Gastroesophageal sphincter (tissue), 3 donors: ENCODE measurements at regions not wholly inside any gene's neighbourhood (a gene's known extent, or its start where the extent isn't known, plus 50 kb on each side); places are given as distances from the start of the nearest gene placed in this dataset.

Experiments used
- EP300 ChIP-seq: sonication (generic); formaldehyde crosslinking; IDR thresholded peaks from one replicate; pipeline ENCODE4 v1.6.1; 2017; ENCODE audit warnings: antibody characterized with exemption, mild to moderate bottlenecking
- POLR2A ChIP-seq, 2 donors: fragments of 450-650 bp; IDR thresholded peaks; one replicate each; pipeline ENCODE4 v1.6.1; 2017; ENCODE audit warnings: antibody characterized with exemption in 2 of 2, mild to moderate bottlenecking in 2 of 2, moderate library complexity in 1 of 2
- POLR2AphosphoS5 ChIP-seq: sonication (generic); formaldehyde crosslinking; IDR thresholded peaks from one replicate; pipeline ENCODE4 v1.6.1; 2017; ENCODE audit warnings: antibody characterized with exemption
- TF ChIP-seq, protein P1 (sequence below), 4 experiments: fragments of 200-600 bp in 2 of 4; fragments of 450-650 bp in 2 of 4; sonication (generic) in 1 of 4; IDR thresholded peaks; one replicate each; pipeline ENCODE4 v1.5.1; 2017 to 2019; ENCODE audit warnings: antibody characterized with exemption in 4 of 4, mild to moderate bottlenecking in 2 of 4, moderate library complexity in 2 of 4

- TF ChIP-seq, protein P1, sequence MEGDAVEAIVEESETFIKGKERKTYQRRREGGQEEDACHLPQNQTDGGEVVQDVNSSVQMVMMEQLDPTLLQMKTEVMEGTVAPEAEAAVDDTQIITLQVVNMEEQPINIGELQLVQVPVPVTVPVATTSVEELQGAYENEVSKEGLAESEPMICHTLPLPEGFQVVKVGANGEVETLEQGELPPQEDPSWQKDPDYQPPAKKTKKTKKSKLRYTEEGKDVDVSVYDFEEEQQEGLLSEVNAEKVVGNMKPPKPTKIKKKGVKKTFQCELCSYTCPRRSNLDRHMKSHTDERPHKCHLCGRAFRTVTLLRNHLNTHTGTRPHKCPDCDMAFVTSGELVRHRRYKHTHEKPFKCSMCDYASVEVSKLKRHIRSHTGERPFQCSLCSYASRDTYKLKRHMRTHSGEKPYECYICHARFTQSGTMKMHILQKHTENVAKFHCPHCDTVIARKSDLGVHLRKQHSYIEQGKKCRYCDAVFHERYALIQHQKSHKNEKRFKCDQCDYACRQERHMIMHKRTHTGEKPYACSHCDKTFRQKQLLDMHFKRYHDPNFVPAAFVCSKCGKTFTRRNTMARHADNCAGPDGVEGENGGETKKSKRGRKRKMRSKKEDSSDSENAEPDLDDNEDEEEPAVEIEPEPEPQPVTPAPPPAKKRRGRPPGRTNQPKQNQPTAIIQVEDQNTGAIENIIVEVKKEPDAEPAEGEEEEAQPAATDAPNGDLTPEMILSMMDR (IDR thresholded peaks at IDR 0.05): no peak
- no peak for TF ChIP-seq POLR2A (IDR thresholded peaks at IDR 0.05)
- TF ChIP-seq EP300: no peak
- no peak for TF ChIP-seq POLR2AphosphoS5
These were observed 70.1 kb upstream of the CNKSR3 start for GRCh38 chr6:154580397-154581135.
